Astrocyte of the cerebellum (primary cell): ENCODE measurements at regions not wholly inside any gene's neighbourhood (a gene's known extent, or its start where the extent isn't known, plus 50 kb on each side); places are given as distances from the start of the nearest gene placed in this dataset.

Experiments
- DNase-seq: peaks from one replicate; pipeline ENCODE4 v3.0.0-alpha.2; 2011; ENCODE audit warnings: low read depth
- H3K4me3 ChIP-seq: 2 replicates; pipeline ENCODE4 v1.5.1; 2011; ENCODE audit warnings: mild to moderate bottlenecking, low read depth, low read length, moderate library complexity
- CTCF ChIP-seq: IDR thresholded peaks from 2 replicates; pipeline ENCODE4 v1.5.1; 2012; ENCODE audit warnings: low read length, low read depth, moderate library complexity, mild to moderate bottlenecking; ENCODE audit errors: missing control alignments
- in situ Hi-C: cut with HindIII; loops from 2 replicates; pipeline ENCODE4 v1.10.0; 2017; ENCODE audit warnings: low sequenced_read_pairs

GRCh38 chr5:18179579-18179978 is 545.3 kb downstream of the TAF11L14 start:
- H3K4me3 ChIP-seq = no peak overlapping the region
- DNase-seq = no peak
- in situ Hi-C loops = no loop called here
- no peak for TF ChIP-seq CTCF

DNA sequence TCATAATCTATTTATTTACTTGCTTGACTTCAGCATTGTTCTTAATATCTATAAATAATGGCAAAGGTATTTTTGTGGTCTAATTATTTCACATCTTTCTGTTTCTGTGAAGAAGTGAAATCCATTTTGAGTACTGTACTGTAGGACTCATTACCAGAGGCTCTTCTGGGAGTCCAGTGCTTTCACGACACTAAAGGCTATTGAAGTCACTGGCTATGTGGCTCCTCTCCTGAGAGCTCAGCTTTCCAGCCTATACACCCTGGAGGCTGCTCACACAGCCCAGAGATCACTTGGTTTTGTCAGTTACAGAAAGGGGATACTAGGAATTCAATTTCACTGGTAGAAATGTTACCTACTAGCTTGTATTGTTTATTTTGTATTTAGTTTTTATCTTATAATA is 547.3 kb downstream of the TAF11L14 start:
- DNase-seq = no peak
- in situ Hi-C loops = no loop called here
- no peak overlapping the region for H3K4me3 ChIP-seq
- no peak for TF ChIP-seq CTCF

DNA sequence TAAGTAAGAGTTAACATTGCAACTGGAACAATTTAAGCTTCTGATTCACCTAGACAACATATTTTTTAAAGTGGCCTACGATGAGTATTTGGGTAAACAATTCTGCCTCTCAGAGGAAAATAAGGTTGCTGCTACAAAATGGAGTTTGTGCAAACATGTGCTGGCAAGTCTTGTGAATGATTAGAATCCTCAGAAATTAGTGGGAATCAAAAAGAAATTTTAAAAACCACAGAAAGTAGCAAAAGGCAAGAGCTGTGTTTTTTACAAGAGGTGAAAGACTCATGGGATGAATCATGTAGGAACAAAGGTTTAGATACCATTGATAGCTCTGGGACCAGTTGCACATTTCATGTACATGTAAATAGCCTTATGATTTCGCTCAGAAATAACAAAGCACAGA is 561.6 kb downstream of the TAF11L14 start:
- no peak for DNase-seq
- TF ChIP-seq CTCF = no peak
- in situ Hi-C loops = no loop called here
- H3K4me3 ChIP-seq = no peak overlapping the region

- no peak for DNase-seq
- no peak overlapping the region for H3K4me3 ChIP-seq
- in situ Hi-C loops = no loop called here
- no peak for TF ChIP-seq CTCF
Observed at GRCh38 chr5:18197734-18198133, 563.5 kb downstream of the TAF11L14 start.

GRCh38 chr5:18202164-18202563 is 567.9 kb downstream of the TAF11L14 start:
- in situ Hi-C loops = no loop called here
- DNase-seq = no peak
- no peak for TF ChIP-seq CTCF
- H3K4me3 ChIP-seq = no peak overlapping the region

- in situ Hi-C loops = no loop called here
- no peak for TF ChIP-seq CTCF
- no peak for DNase-seq
- H3K4me3 ChIP-seq = no peak overlapping the region
Observed at GRCh38 chr5:18203296-18203695, 569.0 kb downstream of the TAF11L14 start.

- in situ Hi-C loops = no loop called here
- no peak overlapping the region for H3K4me3 ChIP-seq
- no peak for TF ChIP-seq CTCF
- no peak for DNase-seq
Observed at GRCh38 chr5:18213666-18214065, 579.4 kb downstream of the TAF11L14 start.
